ENCODE measurements at regions not wholly inside any gene's neighbourhood (a gene's known extent, or its start where the extent isn't known, plus 50 kb on each side); places are given as distances from the start of the nearest gene placed in this dataset.

DNA sequence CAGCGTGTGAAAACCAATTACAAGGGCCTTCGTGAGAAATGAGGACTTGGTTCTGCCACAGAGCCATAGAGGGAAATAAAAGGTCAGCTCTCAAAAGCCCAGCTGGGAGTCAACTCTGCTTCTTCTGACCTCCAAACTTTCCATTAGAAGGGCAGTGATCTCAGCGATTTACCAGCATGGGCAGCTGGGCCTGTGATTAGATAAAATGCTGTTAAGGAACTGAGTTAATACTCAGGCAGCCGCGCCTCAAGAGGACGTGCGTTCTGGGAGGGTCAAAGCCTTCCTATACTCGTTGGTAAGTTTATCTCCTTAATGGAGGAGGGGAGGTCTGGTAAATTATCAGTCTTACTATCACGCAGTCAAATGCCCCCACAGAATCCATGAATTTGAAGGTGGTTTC is 480.2 kb upstream of the ERCC4 start:
- no peaks in the 10 kb centered on the region for H3K9me1 ChIP-seq (ENCODE audit: control insufficient read depth, insufficient read depth, low read length)
- no peak overlapping the region for H3K9ac ChIP-seq (ENCODE audit: insufficient read depth in 1 of 2, low read depth in 2 of 2, low read length in 2 of 2)
- BruUV-seq (replicated peaks): no TSS peak
- TF ChIP-seq RBM34 (IDR thresholded peaks at IDR 0.05; ENCODE audit: borderline replicate concordance, insufficient read depth, low read length) (no peak), NONO (IDR thresholded peaks at IDR 0.05; ENCODE audit: low read depth in 2 of 2, low read length in 1 of 2) (no peak), BDP1 (IDR thresholded peaks at IDR 0.05; ENCODE audit: insufficient read depth, insufficient read length) (no peak), ZNF121 (CRISPR knock-in tag; conservative IDR thresholded peaks at IDR 0.05) (no peak), ZNF253 (CRISPR knock-in tag; conservative IDR thresholded peaks at IDR 0.05) (no peak), ZNF311 (CRISPR knock-in tag; IDR thresholded peaks at IDR 0.05) (no peak)
- TF ChIP-seq, protein P1, sequence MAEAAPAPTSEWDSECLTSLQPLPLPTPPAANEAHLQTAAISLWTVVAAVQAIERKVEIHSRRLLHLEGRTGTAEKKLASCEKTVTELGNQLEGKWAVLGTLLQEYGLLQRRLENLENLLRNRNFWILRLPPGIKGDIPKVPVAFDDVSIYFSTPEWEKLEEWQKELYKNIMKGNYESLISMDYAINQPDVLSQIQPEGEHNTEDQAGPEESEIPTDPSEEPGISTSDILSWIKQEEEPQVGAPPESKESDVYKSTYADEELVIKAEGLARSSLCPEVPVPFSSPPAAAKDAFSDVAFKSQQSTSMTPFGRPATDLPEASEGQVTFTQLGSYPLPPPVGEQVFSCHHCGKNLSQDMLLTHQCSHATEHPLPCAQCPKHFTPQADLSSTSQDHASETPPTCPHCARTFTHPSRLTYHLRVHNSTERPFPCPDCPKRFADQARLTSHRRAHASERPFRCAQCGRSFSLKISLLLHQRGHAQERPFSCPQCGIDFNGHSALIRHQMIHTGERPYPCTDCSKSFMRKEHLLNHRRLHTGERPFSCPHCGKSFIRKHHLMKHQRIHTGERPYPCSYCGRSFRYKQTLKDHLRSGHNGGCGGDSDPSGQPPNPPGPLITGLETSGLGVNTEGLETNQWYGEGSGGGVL (CRISPR knock-in tag; IDR thresholded peaks at IDR 0.05): no peak
- TF ChIP-seq, protein P2, sequence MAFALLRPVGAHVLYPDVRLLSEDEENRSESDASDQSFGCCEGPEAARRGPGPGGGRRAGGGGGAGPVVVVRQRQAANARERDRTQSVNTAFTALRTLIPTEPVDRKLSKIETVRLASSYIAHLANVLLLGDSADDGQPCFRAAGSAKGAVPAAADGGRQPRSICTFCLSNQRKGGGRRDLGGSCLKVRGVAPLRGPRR (CRISPR knock-in tag; IDR thresholded peaks at IDR 0.05): no peak
- TF ChIP-seq, protein P3, sequence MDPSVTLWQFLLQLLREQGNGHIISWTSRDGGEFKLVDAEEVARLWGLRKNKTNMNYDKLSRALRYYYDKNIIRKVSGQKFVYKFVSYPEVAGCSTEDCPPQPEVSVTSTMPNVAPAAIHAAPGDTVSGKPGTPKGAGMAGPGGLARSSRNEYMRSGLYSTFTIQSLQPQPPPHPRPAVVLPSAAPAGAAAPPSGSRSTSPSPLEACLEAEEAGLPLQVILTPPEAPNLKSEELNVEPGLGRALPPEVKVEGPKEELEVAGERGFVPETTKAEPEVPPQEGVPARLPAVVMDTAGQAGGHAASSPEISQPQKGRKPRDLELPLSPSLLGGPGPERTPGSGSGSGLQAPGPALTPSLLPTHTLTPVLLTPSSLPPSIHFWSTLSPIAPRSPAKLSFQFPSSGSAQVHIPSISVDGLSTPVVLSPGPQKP (CRISPR knock-in tag; IDR thresholded peaks at IDR 0.05): no peak
- H3K36me3 ChIP-seq (ENCODE audit: control insufficient read depth, insufficient read depth, low read length): no peaks in the 10 kb centered on the region
- WGBS (ENCODE audit: insufficient coverage, low coverage, missing lambda C conversion rate): under 1% methylated on average over 9 of the region's 9 CpGs
- CTCF ChIA-PET (ENCODE audit: low intra/inter-chr PET ratio): no interaction called here
- ATAC-seq: no peak
- no peaks in the 10 kb centered on the region for H4K20me1 ChIP-seq (replicated peaks; ENCODE audit: control insufficient read depth, insufficient read depth, low read length)
- H3K4me3 ChIP-seq: no peak overlapping the region
- no peak overlapping the region for H2AFZ ChIP-seq (ENCODE audit: low read depth, low read length)
- in situ Hi-C loops (cut with MboI) (no loop called here), intact Hi-C loops (cut with micrococcal nuclease) (no loop called here)
- no peak overlapping the region for H3K27ac ChIP-seq (ENCODE audit: extremely low read depth, low read depth, low read length)
- no peak overlapping the region for H3K4me2 ChIP-seq (ENCODE audit: insufficient read depth, low read length)
- no peaks in the 10 kb centered on the region for H3K4me1 ChIP-seq (replicated peaks in 1 of 2; ENCODE audit: control insufficient read depth in 2 of 2, insufficient read depth in 2 of 2, low read length in 2 of 2)
- POLR2A ChIA-PET: no interaction called here
- no peak for FAIRE-seq
- no peak for DNase-seq (ENCODE audit: extremely low read depth in 1 of 4, low spot score in 3 of 4)
- H3K27me3 ChIP-seq (ENCODE audit: control insufficient read depth in 2 of 2, insufficient read depth in 2 of 2, low read length in 2 of 2): no peaks in the 10 kb centered on the region
- H3K9me3 ChIP-seq (replicated peaks; ENCODE audit: control insufficient read depth, insufficient read depth, low read depth, low read length): no peaks in the 10 kb centered on the region
- H3K79me2 ChIP-seq (ENCODE audit: control insufficient read depth, insufficient read depth, low read length): no peaks in the 10 kb centered on the region
